ENCODE measurements at regions not wholly inside any gene's neighbourhood (a gene's known extent, or its start where the extent isn't known, plus 50 kb on each side); places are given as distances from the start of the nearest gene placed in this dataset.

- H3K4me3 ChIP-seq (ENCODE audit: low read depth, low read length): no peak overlapping the region
- TF ChIP-seq CTCF (IDR thresholded peaks at IDR 0.05; ENCODE audit: borderline replicate concordance, insufficient read depth, low read depth, low read length): no peak
Measured at GRCh38 chr12:115085594-115085993, 401.6 kb upstream of the TBX3 start.

- no peak overlapping the region for H3K4me3 ChIP-seq (ENCODE audit: low read depth, low read length)
- no peak for TF ChIP-seq CTCF (IDR thresholded peaks at IDR 0.05; ENCODE audit: borderline replicate concordance, insufficient read depth, low read depth, low read length)
Measured at GRCh38 chr12:115079760-115080159, 395.8 kb upstream of the TBX3 start.

- no peak overlapping the region for H3K4me3 ChIP-seq (ENCODE audit: low read depth, low read length)
- no peak for TF ChIP-seq CTCF (IDR thresholded peaks at IDR 0.05; ENCODE audit: borderline replicate concordance, insufficient read depth, low read depth, low read length)
Measured at GRCh38 chr12:115078990-115079389, 395.0 kb upstream of the TBX3 start.

- no peak overlapping the region for H3K4me3 ChIP-seq (ENCODE audit: low read depth, low read length)
- no peak for TF ChIP-seq CTCF (IDR thresholded peaks at IDR 0.05; ENCODE audit: borderline replicate concordance, insufficient read depth, low read depth, low read length)
Measured at GRCh38 chr12:115078334-115078733, 394.4 kb upstream of the TBX3 start.

- no peak overlapping the region for H3K4me3 ChIP-seq (ENCODE audit: low read depth, low read length)
- TF ChIP-seq CTCF (IDR thresholded peaks at IDR 0.05; ENCODE audit: borderline replicate concordance, insufficient read depth, low read depth, low read length): no peak
Measured at GRCh38 chr12:115075552-115076170, 391.7 kb upstream of the TBX3 start.

GRCh38 chr12:115074617-115075016 is 390.6 kb upstream of the TBX3 start:
- no peak overlapping the region for H3K4me3 ChIP-seq (ENCODE audit: low read depth, low read length)
- TF ChIP-seq CTCF (IDR thresholded peaks at IDR 0.05; ENCODE audit: borderline replicate concordance, insufficient read depth, low read depth, low read length): no peak

- no peak for TF ChIP-seq CTCF (IDR thresholded peaks at IDR 0.05; ENCODE audit: borderline replicate concordance, insufficient read depth, low read depth, low read length)
- H3K4me3 ChIP-seq (ENCODE audit: low read depth, low read length): no peak overlapping the region
Measured at GRCh38 chr12:115072712-115073111, 388.7 kb upstream of the TBX3 start.

Data from GM12875 (cell line).